ENCODE measurements at regions not wholly inside any gene's neighbourhood (a gene's known extent, or its start where the extent isn't known, plus 50 kb on each side); places are given as distances from the start of the nearest gene placed in this dataset.
"Not testable (repeated sequence)": the region's sequence is repeated elsewhere in the genome, so short reads cannot be mapped to it uniquely, and the experiment has no call there.

- DNase-seq (ENCODE audit: low spot score) = no peak
Measured at GRCh38 chr13:79187917-79188690, 218.0 kb downstream of the RBM26 start.

- DNase-seq (ENCODE audit: low spot score) = no peak
Measured at GRCh38 chr13:79185580-79185979, 220.5 kb downstream of the RBM26 start.

DNA sequence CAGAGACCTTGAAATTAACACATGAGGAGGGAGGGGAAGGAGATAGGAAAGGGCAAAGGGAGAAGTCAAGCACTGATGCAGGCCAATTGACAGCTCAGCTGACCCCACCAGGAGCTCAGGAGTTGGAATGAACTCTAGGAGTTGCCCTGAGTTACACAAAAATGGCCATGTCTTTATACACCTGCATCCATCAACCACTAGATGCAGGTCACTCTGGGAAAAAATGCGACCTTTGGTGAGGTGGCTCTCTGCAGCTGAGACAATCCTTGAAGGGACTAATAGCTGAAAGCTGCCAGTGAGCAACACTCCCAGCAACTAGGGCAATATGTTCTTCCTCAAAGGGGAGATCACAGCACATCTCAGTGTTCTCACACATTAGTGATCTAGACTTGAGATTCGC lies 222.8 kb downstream of the RBM26 start:
- DNase-seq (ENCODE audit: low spot score) = no peak

- not testable (repeated sequence) for DNase-seq (ENCODE audit: low spot score)
Measured at GRCh38 chr13:79173691-79174090, 232.4 kb downstream of the RBM26 start.

- not testable (repeated sequence) for DNase-seq (ENCODE audit: low spot score)
Measured at GRCh38 chr13:79172924-79173323, 233.1 kb downstream of the RBM26 start.

GRCh38 chr13:79171141-79172061 lies 234.7 kb downstream of the RBM26 start:
- no peak for DNase-seq (ENCODE audit: low spot score)

GRCh38 chr13:79160818-79161217 lies 245.2 kb downstream of the RBM26 start:
- DNase-seq (ENCODE audit: low spot score) = no peak

GRCh38 chr13:79155883-79156282 lies 250.2 kb downstream of the RBM26 start:
- no peak for DNase-seq (ENCODE audit: low spot score)

- DNase-seq (ENCODE audit: low spot score) = no peak
Measured at GRCh38 chr13:79149210-79149609, 256.8 kb downstream of the RBM26 start.

GRCh38 chr13:79141082-79141481 lies 265.0 kb downstream of the RBM26 start:
- DNase-seq (ENCODE audit: low spot score) = no peak

GRCh38 chr13:79128158-79128557 lies 277.9 kb downstream of the RBM26 start:
- no peak for DNase-seq (ENCODE audit: low spot score)

GRCh38 chr13:79126706-79127105 lies 279.3 kb downstream of the RBM26 start:
- no peak for DNase-seq (ENCODE audit: low spot score)

- DNase-seq (ENCODE audit: low spot score) = no peak
Measured at GRCh38 chr13:79124183-79124582, 281.9 kb downstream of the RBM26 start.

DNA sequence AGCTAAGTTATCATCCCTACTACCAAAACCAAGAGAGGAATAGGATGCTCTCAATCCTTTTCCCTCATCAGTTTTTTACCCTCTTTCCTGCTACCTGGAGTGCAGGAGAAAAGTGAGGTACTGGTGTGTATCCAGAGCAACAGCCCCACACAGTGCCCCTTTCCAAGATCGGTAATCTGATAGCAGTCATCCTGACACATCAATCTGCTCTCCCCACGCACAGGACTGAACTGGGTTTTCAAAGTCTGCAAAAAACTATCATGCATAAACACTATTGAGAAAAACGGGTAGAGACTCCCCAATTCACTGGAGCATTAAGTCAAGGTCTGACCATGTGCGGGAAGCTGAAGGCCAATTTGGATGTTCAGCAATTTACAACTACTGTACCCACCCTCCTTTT lies 284.8 kb downstream of the RBM26 start:
- no peak for DNase-seq (ENCODE audit: low spot score)

GRCh38 chr13:79119578-79120107 lies 286.4 kb downstream of the RBM26 start:
- no peak for DNase-seq (ENCODE audit: low spot score)

- DNase-seq (ENCODE audit: low spot score) = no peak
Measured at GRCh38 chr13:79112016-79112415, 294.0 kb downstream of the RBM26 start.

DNA sequence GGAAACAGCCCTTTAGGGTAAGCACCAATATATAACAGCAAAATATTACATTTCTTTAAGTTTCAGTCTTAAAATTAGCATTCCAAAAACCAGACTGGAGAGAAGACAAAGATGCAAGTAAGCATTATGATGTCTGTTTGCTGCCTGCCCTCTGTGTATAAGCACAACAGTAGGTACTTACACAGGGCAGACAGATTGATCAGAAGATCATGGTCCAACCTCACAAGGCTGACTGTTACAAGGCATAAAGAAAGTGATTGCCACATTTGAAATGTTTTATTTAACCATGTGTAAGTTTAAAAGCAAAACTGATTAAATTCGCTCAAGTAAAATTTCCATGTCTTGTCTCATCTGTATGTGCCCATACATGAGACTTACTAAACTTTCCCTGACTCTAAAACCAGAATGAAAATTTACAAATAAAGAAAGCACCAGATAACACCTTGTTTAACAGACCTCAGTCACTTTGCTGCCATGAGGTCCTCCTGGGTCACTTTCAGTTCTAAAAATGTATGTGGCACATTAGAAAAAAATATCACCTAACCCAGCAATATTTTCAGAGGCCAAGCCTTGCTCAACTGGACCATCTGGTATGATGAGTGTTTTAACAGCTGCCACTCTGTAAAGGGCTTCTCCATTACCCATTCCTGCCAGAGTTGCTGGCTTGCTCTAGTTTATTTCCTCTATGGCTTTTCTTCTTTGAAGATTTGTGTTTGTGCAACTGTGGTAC lies 297.0 kb downstream of the RBM26 start:
- DNase-seq (ENCODE audit: low spot score) = no peak

DNA sequence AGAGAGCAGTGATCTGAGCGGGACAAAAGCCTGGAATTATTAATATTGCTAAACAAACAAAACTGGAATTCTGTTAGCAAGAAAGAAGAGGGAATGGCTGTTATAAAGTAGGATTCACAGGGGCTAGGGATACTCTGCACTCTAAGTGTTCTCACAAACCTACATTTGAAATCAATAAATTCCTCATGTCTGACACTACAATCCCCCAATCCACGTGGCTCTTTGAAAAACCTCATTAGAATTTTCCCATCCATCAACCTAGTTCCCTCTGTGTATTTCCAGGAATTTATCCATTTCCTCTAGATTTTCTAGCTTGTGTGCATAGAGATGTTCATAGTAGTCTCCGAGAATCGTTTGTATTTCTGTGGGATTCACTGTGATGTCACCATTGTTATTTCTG lies 307.5 kb downstream of the RBM26 start:
- no peak for DNase-seq (ENCODE audit: low spot score)

DNA sequence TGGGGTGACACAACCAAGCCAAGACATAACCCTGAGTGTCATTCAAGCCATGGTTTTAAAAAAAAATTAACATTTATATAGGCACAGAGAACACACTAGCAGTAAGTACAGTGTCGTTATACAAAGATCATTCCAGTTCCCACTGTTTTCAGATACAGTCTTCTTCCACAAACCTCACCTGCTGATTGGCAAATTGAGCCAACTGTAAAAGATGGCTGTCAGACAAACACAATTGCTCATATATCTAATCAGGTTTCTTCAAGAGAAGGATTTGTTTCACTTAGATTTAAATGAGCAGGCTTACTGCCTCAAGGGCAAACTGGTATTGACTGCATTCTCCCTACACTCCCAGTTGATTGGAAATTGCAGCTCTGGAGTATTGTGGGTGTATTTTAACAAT lies 308.9 kb downstream of the RBM26 start:
- DNase-seq (ENCODE audit: low spot score) = no peak

DNA sequence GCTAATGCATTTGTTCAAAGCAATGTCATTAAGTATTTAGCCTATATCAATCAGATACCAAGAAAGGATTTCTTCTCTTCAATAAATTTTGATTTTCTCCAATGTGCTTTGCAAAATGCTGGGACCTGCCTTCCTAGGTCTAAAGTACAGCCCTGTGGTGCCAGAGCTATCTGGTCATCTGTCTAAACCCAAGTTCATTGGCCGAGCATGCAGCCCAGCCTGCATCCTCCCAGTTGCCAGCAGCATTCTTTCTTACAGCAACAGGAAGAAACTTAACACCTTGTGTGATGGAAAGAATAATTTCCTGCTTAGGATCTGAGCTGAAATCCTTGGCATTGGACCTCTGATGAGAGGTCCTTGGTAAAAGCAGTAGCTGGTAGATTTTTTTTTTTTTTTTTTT lies 310.0 kb downstream of the RBM26 start:
- DNase-seq (ENCODE audit: low spot score) = no peak

DNA sequence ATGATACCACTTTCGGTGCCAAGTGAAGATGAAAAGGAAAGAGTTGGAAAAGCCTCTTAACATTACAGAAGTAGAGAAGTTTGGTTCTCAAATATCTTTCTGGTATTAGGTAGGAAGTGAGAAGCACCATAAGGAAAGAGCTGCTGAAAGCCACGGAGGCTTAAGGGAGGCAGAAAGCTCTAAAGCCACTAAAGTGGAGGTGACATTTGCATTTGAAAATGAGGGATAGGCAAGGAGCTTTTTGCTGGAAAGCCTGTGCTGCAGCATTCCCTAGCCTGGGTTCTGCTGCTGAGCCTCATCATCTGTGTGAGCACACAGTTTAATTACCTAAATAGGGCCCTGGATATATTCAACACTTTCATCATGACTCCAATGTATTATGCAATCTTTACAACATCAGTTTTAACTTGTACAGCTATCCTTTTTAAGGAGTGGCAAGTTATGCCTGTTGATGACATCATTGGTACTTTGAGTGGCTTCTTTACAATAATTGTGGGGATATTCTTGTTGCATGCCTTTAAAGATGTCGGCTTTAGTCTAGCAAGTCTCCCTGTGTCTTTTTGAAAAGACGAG lies 315.4 kb downstream of the RBM26 start:
- no peak for DNase-seq (ENCODE audit: low spot score)

Data from mucosa of gallbladder (tissue), 1 donor.